OCI-LY1 (cell line): ENCODE measurements at regions not wholly inside any gene's neighbourhood (a gene's known extent, or its start where the extent isn't known, plus 50 kb on each side); places are given as distances from the start of the nearest gene placed in this dataset.
"Not testable (repeated sequence)": the region's sequence is repeated elsewhere in the genome, so short reads cannot be mapped to it uniquely, and the experiment has no call there.

ENCODE experiments used
- CTCF ChIP-seq: fragments of 200-600 bp; sonication (generic), shearing (Covaris generic); IDR thresholded peaks from 2 replicates; pipeline ENCODE4 v1.5.1; 2017; ENCODE audit warnings: mild to moderate bottlenecking, antibody characterized with exemption, low read length, moderate library complexity, mixed read lengths
- EZH2 ChIP-seq: fragments of 200-600 bp; sonication (generic), shearing (Covaris generic); IDR thresholded peaks from 2 replicates; pipeline ENCODE4 v1.8.0; 2017; ENCODE audit warnings: borderline replicate concordance, mixed run types, mild to moderate bottlenecking, antibody characterized with exemption, low read length, moderate library complexity, mixed read lengths

GRCh38 chr3:30328935-30329334, 277.5 kb upstream of the TGFBR2 start:
- TF ChIP-seq CTCF, EZH2: not testable (repeated sequence)
